ENCODE measurements at regions not wholly inside any gene's neighbourhood (a gene's known extent, or its start where the extent isn't known, plus 50 kb on each side); places are given as distances from the start of the nearest gene placed in this dataset.

- H3K4me3 Mint-ChIP-seq, result no peak overlapping the region
- ChIA-PET POLR2A (no interaction called here), CTCF (no interaction called here)
- ATAC-seq, result no peak
- no peaks in the 10 kb centered on the region for H3K4me1 Mint-ChIP-seq (ENCODE audit: low read depth)
- H3K27me3 Mint-ChIP-seq, result no peaks in the 10 kb centered on the region
- peaks cover 4% of the 10 kb centered on the region for H3K9me3 Mint-ChIP-seq
- no peak overlapping the region for H3K27ac Mint-ChIP-seq
- intact Hi-C loops (cut with micrococcal nuclease), result no loop called here
- no peak for DNase-seq
- TF ChIP-seq, protein P1, sequence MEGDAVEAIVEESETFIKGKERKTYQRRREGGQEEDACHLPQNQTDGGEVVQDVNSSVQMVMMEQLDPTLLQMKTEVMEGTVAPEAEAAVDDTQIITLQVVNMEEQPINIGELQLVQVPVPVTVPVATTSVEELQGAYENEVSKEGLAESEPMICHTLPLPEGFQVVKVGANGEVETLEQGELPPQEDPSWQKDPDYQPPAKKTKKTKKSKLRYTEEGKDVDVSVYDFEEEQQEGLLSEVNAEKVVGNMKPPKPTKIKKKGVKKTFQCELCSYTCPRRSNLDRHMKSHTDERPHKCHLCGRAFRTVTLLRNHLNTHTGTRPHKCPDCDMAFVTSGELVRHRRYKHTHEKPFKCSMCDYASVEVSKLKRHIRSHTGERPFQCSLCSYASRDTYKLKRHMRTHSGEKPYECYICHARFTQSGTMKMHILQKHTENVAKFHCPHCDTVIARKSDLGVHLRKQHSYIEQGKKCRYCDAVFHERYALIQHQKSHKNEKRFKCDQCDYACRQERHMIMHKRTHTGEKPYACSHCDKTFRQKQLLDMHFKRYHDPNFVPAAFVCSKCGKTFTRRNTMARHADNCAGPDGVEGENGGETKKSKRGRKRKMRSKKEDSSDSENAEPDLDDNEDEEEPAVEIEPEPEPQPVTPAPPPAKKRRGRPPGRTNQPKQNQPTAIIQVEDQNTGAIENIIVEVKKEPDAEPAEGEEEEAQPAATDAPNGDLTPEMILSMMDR (IDR thresholded peaks at IDR 0.05), result no peak
- no peaks in the 10 kb centered on the region for H3K36me3 Mint-ChIP-seq (ENCODE audit: low read depth)
Observed at GRCh38 chr3:65151666-65152065, 463.9 kb upstream of the ADAMTS9 start.

GRCh38 chr3:65149877-65150276, 462.1 kb upstream of the ADAMTS9 start:
- CTCF ChIA-PET, result no interaction called here
- ATAC-seq (no peak), DNase-seq (no peak)
- Mint-ChIP-seq H3K27ac (no peak overlapping the region), H3K36me3 (ENCODE audit: low read depth) (no peaks in the 10 kb centered on the region), H3K4me3 (no peak overlapping the region), H3K4me1 (ENCODE audit: low read depth) (no peaks in the 10 kb centered on the region), H3K9me3 (peaks cover 2% of the 10 kb centered on the region), H3K27me3 (no peaks in the 10 kb centered on the region)
- TF ChIP-seq, protein P1 (IDR thresholded peaks at IDR 0.05), result no peak
- POLR2A ChIA-PET, result no interaction called here
- intact Hi-C loops (cut with micrococcal nuclease), result no loop called here

GRCh38 chr3:65148687-65149086, 460.9 kb upstream of the ADAMTS9 start:
- ATAC-seq, result no peak
- TF ChIP-seq, protein P1 (IDR thresholded peaks at IDR 0.05), result no peak
- H3K4me1 Mint-ChIP-seq (ENCODE audit: low read depth), result no peaks in the 10 kb centered on the region
- no peaks in the 10 kb centered on the region for H3K27me3 Mint-ChIP-seq
- DNase-seq, result no peak
- no peaks in the 10 kb centered on the region for H3K36me3 Mint-ChIP-seq (ENCODE audit: low read depth)
- intact Hi-C loops (cut with micrococcal nuclease), result no loop called here
- H3K27ac Mint-ChIP-seq, result no peak overlapping the region
- peaks cover 2% of the 10 kb centered on the region for H3K9me3 Mint-ChIP-seq
- no peak overlapping the region for H3K4me3 Mint-ChIP-seq
- ChIA-PET CTCF (no interaction called here), POLR2A (no interaction called here)

DNA sequence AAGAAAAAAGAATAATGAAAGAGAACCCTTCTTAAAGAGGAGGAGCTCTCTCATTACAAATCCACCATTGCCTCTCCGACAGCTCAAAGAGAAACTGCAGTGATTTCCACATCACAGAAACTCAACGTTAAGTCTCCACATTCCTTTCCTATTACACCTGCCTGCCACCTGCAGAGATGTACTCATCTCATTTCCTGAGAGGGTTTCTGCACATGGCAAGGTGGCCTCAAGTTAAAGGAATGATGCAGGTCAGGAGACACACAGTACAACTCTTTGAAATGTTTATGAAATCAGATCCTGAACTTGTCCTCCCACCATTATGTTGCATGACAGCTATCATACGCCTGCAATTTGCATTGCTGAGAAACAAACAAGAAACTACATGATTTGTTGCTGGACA, 458.4 kb upstream of the ADAMTS9 start:
- H3K9me3 Mint-ChIP-seq, result peaks cover 2% of the 10 kb centered on the region
- H3K27ac Mint-ChIP-seq, result no peak overlapping the region
- ChIA-PET CTCF (no interaction called here), POLR2A (no interaction called here)
- no peaks in the 10 kb centered on the region for H3K36me3 Mint-ChIP-seq (ENCODE audit: low read depth)
- TF ChIP-seq, protein P1 (IDR thresholded peaks at IDR 0.05), result no peak
- intact Hi-C loops (cut with micrococcal nuclease), result no loop called here
- H3K27me3 Mint-ChIP-seq, result no peaks in the 10 kb centered on the region
- H3K4me1 Mint-ChIP-seq (ENCODE audit: low read depth), result no peaks in the 10 kb centered on the region
- ATAC-seq, result no peak
- no peak overlapping the region for H3K4me3 Mint-ChIP-seq
- DNase-seq, result no peak

- H3K9me3 Mint-ChIP-seq, result peaks cover 2% of the 10 kb centered on the region
- ATAC-seq, result no peak
- H3K4me1 Mint-ChIP-seq (ENCODE audit: low read depth), result no peaks in the 10 kb centered on the region
- intact Hi-C loops (cut with micrococcal nuclease), result no loop called here
- CTCF ChIA-PET, result no interaction called here
- no peaks in the 10 kb centered on the region for H3K27me3 Mint-ChIP-seq
- H3K36me3 Mint-ChIP-seq (ENCODE audit: low read depth), result no peaks in the 10 kb centered on the region
- POLR2A ChIA-PET, result no interaction called here
- H3K4me3 Mint-ChIP-seq, result no peak overlapping the region
- no peak overlapping the region for H3K27ac Mint-ChIP-seq
- TF ChIP-seq, protein P1 (IDR thresholded peaks at IDR 0.05), result no peak
- no peak for DNase-seq
Observed at GRCh38 chr3:65145680-65146079, 457.9 kb upstream of the ADAMTS9 start.
